GM12873 (cell line): ENCODE measurements at regions not wholly inside any gene's neighbourhood (a gene's known extent, or its start where the extent isn't known, plus 50 kb on each side); places are given as distances from the start of the nearest gene placed in this dataset.

Source experiments
- TF ChIP-seq, protein P1 (sequence below): IDR thresholded peaks from 2 replicates; pipeline ENCODE4 v1.5.1; 2012; ENCODE audit warnings: low read depth, mild to moderate bottlenecking, moderate library complexity, low read length, control low read depth; ENCODE audit not compliant: insufficient read depth; ENCODE audit errors: missing control alignments

DNA sequence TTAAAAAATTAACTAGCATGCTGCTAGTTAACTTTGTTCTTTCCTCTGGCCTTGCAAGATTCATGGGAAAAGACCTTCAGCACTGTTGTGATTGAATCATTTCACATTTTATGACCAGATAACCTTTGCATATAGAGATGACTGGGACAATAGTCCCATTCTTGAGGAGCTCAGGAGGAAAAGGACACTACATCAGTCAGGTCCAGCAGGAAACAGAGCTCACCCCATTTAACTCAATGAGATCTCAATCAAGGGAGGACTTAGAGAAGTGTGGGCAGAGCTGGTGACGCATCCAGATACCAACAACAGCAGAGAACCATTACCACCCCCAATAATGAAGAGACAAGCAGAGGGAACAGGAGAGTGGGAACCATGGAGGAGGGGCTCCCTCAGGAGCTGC is 109.4 kb upstream of the GUCA2B start:
- TF ChIP-seq, protein P1, sequence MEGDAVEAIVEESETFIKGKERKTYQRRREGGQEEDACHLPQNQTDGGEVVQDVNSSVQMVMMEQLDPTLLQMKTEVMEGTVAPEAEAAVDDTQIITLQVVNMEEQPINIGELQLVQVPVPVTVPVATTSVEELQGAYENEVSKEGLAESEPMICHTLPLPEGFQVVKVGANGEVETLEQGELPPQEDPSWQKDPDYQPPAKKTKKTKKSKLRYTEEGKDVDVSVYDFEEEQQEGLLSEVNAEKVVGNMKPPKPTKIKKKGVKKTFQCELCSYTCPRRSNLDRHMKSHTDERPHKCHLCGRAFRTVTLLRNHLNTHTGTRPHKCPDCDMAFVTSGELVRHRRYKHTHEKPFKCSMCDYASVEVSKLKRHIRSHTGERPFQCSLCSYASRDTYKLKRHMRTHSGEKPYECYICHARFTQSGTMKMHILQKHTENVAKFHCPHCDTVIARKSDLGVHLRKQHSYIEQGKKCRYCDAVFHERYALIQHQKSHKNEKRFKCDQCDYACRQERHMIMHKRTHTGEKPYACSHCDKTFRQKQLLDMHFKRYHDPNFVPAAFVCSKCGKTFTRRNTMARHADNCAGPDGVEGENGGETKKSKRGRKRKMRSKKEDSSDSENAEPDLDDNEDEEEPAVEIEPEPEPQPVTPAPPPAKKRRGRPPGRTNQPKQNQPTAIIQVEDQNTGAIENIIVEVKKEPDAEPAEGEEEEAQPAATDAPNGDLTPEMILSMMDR = no peak

DNA sequence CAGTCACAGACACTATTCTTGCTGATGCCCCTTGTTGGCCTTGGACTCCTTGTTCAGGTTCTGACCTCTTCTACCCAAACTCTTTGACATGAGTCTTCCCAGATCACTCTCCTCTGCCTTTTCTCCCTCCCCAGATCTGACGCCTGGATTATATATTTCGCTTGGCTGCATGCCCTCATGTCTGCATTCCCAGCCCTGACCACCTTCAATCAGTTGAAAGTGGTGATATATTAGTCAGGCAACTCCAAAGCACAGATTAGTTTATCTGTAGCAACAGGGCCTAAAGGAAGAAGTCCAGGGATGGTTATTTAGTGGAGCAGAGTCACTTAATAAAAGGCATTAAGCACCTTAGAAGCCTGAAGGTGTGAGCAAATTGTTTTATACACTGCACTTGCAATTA is 110.0 kb upstream of the GUCA2B start:
- TF ChIP-seq, protein P1 = no peak

DNA sequence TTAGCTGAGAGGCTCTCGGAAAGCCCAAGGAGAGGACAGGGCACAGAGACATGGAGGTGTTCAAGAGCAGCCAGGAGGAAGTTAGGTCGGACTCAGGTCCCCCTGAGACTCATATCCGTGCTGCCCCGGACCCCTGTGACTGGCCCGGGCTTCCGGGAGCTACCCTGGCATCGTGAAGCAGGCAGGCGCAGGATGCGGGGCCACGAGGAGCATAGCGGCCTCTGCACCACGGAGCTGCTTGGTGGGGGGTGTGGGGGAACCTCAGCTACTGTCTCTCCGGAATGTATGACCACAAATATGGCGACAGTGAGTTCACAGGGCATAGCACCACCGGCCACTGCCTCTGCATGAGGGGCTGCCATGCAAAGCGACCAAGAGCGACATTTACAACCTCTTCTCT is 112.2 kb upstream of the GUCA2B start:
- TF ChIP-seq, protein P1 = no peak

DNA sequence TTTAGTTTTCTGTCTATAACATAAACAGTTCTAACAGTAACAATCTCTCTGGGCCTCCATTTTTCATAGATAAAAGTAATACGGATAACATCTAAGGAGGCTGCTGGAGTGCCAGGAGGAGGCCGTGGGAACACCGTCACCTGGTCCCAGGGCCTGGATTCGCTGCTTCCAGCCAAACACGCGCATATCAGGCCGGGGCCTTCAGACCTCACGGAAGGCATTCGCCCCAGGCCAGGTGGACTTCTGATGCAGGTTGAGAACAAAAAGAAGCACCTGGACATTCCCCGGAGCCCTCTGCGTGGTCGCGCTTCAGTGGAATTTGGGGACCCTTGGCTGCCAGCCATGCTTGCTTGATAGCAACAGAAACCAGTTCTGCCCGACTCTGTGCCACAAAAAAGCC is 113.1 kb upstream of the GUCA2B start:
- TF ChIP-seq, protein P1 = no peak

DNA sequence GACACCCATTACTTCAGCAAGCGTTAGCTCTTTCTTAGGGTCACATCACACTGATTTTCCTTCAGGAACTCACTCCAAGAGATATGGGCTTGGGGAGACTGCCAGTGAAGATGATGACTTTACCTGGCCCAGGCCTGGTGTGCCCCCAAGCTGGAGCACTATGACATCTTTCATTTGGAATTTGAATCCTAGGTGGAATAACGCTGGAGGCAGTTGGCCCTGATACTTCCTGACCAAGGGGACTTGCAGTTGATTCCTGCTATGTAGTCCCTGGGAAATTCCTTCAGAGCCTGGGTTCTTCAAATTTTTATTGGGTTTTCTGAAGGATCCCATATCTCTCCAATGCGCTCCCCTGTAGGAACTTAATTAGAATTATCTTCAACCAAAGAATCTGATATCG is 114.9 kb upstream of the GUCA2B start:
- TF ChIP-seq, protein P1 = no peak

DNA sequence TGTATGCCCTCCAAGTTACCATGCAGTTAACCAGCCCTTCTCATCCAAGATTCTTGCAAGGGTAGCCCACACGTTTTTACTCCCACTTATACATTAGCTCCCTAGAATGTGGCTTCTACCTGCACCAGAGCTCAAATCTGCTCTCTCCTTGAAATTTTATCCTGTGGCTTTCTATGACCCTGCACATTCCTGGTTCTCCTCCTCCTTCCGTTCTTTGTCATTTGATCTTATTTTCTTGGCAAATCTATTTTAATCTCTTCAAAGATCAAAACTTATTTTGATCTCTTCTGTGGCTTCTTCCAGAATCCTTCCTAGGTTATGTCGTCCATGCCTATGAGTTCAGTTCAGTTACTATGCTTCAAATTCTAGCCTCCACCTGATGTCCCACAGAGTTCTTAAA is 115.6 kb upstream of the GUCA2B start:
- TF ChIP-seq, protein P1 = no peak

DNA sequence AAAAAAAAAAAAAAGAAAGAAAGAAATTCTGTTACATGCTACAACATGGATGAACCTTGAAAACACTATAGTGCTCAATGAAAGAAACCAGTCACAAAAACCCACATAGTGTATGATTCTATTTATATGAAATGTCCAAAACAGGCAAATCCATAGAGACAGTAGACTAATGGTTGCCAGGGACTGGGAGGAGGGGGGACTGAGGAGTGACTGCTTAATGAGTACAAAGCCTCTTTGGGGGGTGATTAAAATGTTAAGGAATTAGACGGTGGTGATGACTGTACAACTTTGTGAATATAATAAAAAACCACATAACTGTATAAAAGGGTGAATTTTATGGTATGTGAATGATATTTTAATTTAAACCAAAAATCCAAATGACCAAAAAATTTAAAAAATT is 116.0 kb upstream of the GUCA2B start:
- TF ChIP-seq, protein P1 = no peak
